Peyer's patch (tissue), 4 donors: ENCODE measurements at regions not wholly inside any gene's neighbourhood (a gene's known extent, or its start where the extent isn't known, plus 50 kb on each side); places are given as distances from the start of the nearest gene placed in this dataset.

Experiments
- POLR2A ChIP-seq, 2 donors: fragments of 450-650 bp; IDR thresholded peaks; one replicate each; pipeline ENCODE4 v1.5.1; 2017; ENCODE audit warnings: antibody characterized with exemption in 2 of 2, mild to moderate bottlenecking in 2 of 2, moderate library complexity in 2 of 2
- TF ChIP-seq, protein P1 (sequence below), 6 experiments: fragments of 450-650 bp in 4 of 6; fragments of 200-600 bp in 2 of 6; sonication (generic) in 1 of 6; IDR thresholded peaks; one replicate each; pipeline ENCODE4 v1.5.1; 2017 to 2019; ENCODE audit warnings: antibody characterized with exemption in 6 of 6, mild to moderate bottlenecking in 3 of 6, moderate library complexity in 1 of 6

DNA sequence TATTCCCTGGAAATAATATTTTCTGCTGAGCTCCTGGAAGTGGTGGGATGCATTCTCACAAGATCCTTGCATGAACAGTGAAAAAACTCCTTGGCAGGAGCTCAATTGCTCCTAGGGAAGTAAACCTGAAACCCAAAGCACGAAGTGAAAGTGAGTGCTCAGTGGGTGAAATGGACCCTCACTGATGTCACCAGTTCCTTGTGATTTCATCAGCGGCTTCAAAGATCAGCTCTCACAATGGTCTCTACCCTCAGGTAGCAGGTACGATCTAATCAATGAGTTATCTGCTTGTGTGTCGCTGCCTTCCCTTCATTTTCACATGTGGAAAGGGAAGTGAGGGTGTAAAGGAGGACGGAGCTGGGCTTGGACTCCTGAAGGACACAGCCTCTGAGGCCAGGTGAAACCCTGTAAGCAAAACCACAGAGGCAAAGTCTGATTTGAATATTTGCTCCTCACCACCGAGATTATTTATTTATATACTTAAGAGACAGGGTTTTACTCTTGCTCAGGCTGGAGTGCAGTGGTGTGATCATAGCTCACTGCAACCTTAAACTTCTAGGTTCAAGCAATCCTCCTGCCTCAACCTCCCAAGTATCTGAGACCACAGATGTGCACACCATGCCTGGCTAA is 255.4 kb upstream of the LYZL1 start:
- TF ChIP-seq, protein P1, sequence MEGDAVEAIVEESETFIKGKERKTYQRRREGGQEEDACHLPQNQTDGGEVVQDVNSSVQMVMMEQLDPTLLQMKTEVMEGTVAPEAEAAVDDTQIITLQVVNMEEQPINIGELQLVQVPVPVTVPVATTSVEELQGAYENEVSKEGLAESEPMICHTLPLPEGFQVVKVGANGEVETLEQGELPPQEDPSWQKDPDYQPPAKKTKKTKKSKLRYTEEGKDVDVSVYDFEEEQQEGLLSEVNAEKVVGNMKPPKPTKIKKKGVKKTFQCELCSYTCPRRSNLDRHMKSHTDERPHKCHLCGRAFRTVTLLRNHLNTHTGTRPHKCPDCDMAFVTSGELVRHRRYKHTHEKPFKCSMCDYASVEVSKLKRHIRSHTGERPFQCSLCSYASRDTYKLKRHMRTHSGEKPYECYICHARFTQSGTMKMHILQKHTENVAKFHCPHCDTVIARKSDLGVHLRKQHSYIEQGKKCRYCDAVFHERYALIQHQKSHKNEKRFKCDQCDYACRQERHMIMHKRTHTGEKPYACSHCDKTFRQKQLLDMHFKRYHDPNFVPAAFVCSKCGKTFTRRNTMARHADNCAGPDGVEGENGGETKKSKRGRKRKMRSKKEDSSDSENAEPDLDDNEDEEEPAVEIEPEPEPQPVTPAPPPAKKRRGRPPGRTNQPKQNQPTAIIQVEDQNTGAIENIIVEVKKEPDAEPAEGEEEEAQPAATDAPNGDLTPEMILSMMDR (IDR thresholded peaks at IDR 0.05) = no peak
- TF ChIP-seq POLR2A (IDR thresholded peaks at IDR 0.05) = no peak
